GM23338 (cell line): ENCODE measurements at regions not wholly inside any gene's neighbourhood (a gene's known extent, or its start where the extent isn't known, plus 50 kb on each side); places are given as distances from the start of the nearest gene placed in this dataset.
"Not testable (repeated sequence)": the region's sequence is repeated elsewhere in the genome, so short reads cannot be mapped to it uniquely, and the experiment has no call there.

Experiments used
- ATAC-seq: fragments of 200-7000 bp; cut with Tn5 transposase; 3 replicates; pipeline ENCODE4 v1.9.1; 2020
- DNase-seq: peaks from one replicate; pipeline ENCODE4 v3.0.0-alpha.2; 2015; ENCODE audit warnings: low spot score
- H2AFZ ChIP-seq: fragments of 200-600 bp; sonication (generic); 2 replicates; pipeline ENCODE4 v1.8.0; 2016; ENCODE audit warnings: antibody characterized with exemption, mild to moderate bottlenecking, moderate library complexity
- H3F3A ChIP-seq: fragments of 200-600 bp; sonication (generic); replicated peaks from 2 replicates; pipeline ENCODE4 v1.8.0; 2017; ENCODE audit warnings: antibody characterized with exemption, mixed run types, low read depth
- H3K27ac ChIP-seq: fragments of 200-600 bp; sonication (generic); 2 replicates; pipeline ENCODE4 v1.6.1; 2016; ENCODE audit warnings: low read depth
- H3K27me3 ChIP-seq: fragments of 200-600 bp; sonication (generic); 2 replicates; pipeline ENCODE4 v1.8.0; 2016; ENCODE audit warnings: mild to moderate bottlenecking, mixed run types, moderate library complexity; ENCODE audit not compliant: insufficient read depth
- H3K36me3 ChIP-seq: fragments of 200-600 bp; sonication (generic); 2 replicates; pipeline ENCODE4 v1.8.0; 2016; ENCODE audit warnings: mild to moderate bottlenecking; ENCODE audit not compliant: insufficient read depth
- H3K4me1 ChIP-seq: fragments of 200-600 bp; sonication (generic); 2 replicates; pipeline ENCODE4 v1.8.0; 2016; ENCODE audit warnings: mild to moderate bottlenecking, moderate library complexity; ENCODE audit not compliant: insufficient read depth
- H3K4me2 ChIP-seq: fragments of 200-600 bp; sonication (generic); 2 replicates; pipeline ENCODE4 v1.7.1; 2017; ENCODE audit warnings: mixed run types
- H3K4me3 ChIP-seq: fragments of 200-600 bp; sonication (generic); 2 replicates; pipeline ENCODE4 v1.6.1; 2016; ENCODE audit warnings: mixed run types
- H3K79me2 ChIP-seq: fragments of 200-600 bp; sonication (generic); replicated peaks from 2 replicates; pipeline ENCODE4 v1.8.0; 2017; ENCODE audit warnings: mild to moderate bottlenecking; ENCODE audit not compliant: insufficient read depth
- H3K9me2 ChIP-seq: fragments of 200-600 bp; sonication (generic); 2 replicates; pipeline ENCODE4 v1.8.0; 2017; ENCODE audit not compliant: insufficient read depth
- H4K20me1 ChIP-seq: fragments of 200-600 bp; sonication (generic); replicated peaks from 2 replicates; pipeline ENCODE4 v1.8.0; 2017; ENCODE audit warnings: mild to moderate bottlenecking; ENCODE audit not compliant: insufficient read depth
- H3K27ac Mint-ChIP-seq: 2 replicates; pipeline ENCODE4 v1.8.0; 2020; ENCODE audit warnings: inconsistent platforms, mild to moderate bottlenecking, moderate library complexity, mixed read lengths
- H3K27me3 Mint-ChIP-seq: 3 replicates; pipeline ENCODE4 v1.8.0; 2022; ENCODE audit warnings: low read depth, mild to moderate bottlenecking, moderate library complexity, mixed read lengths, inconsistent platforms; ENCODE audit not compliant: insufficient read depth, poor library complexity
- H3K36me3 Mint-ChIP-seq: 3 replicates; pipeline ENCODE4 v1.8.0; 2021; ENCODE audit warnings: low read depth, mild to moderate bottlenecking, inconsistent platforms, moderate library complexity, mixed read lengths
- H3K4me1 Mint-ChIP-seq: 3 replicates; pipeline ENCODE4 v1.8.0; 2020; ENCODE audit warnings: mild to moderate bottlenecking, inconsistent platforms, mixed read lengths
- H3K4me3 Mint-ChIP-seq: 3 replicates; pipeline ENCODE4 v1.8.0; 2021; ENCODE audit warnings: moderate library complexity, mild to moderate bottlenecking, inconsistent platforms, mixed read lengths
- H3K9me3 Mint-ChIP-seq: 3 replicates; pipeline ENCODE4 v1.8.0; 2020; ENCODE audit warnings: moderate library complexity, mild to moderate bottlenecking, inconsistent platforms, mixed read lengths
- CREB1 ChIP-seq: fragments of 250-450 bp; sonication (Bioruptor Pico); IDR thresholded peaks from 2 replicates; pipeline ENCODE4 v1.5.0; 2020; ENCODE audit warnings: low read depth, mild to moderate bottlenecking, moderate library complexity
- TF ChIP-seq, protein P1 (sequence below), 2 experiments: fragments of 200-600 bp in 1 of 2; sonication (generic) in 1 of 2; conservative IDR thresholded peaks; 2 replicates each; pipeline versions ENCODE4 v1.5.1 to v1.6.1; 2016 to 2017; ENCODE audit warnings: antibody characterized with exemption in 2 of 2, low read depth in 2 of 2, mild to moderate bottlenecking in 2 of 2, moderate library complexity in 1 of 2

DNA sequence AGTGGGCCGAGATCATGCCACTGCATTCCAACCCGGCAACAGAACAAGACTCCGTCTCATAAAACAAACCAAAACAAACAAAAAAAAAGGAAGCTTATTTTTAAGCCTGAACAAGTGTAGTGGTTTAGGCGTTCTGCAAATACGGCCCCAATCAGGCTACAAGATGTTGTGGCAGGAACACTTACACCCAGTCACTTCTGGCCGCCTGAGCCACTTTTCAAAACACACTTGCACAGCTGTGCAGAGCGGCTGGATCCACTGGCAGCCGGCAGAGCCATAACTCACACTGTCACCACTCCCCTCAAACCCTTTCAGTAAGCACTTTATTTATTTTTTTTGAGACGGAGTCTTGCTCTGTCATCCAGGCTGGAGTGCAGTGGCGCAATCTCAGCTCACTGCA, 81.0 kb upstream of the FRG2C start:
- H3K27me3 ChIP-seq = peaks cover 38% of the 10 kb centered on the region
- peaks cover 14% of the 10 kb centered on the region for H3K4me1 ChIP-seq
- H3K36me3 ChIP-seq, H3K27ac ChIP-seq, ATAC-seq, H4K20me1 ChIP-seq, H3K79me2 ChIP-seq, H2AFZ ChIP-seq, H3F3A ChIP-seq, H3K9me3 Mint-ChIP-seq, DNase-seq, H3K27ac Mint-ChIP-seq, H3K9me2 ChIP-seq, H3K36me3 Mint-ChIP-seq: not testable (repeated sequence)
- peak overlapping the region; percentile 27; the same call in 1 of the 2 replicates for H3K4me3 ChIP-seq
- H3K4me2 ChIP-seq = peak overlapping the region; percentile 60; the same call in 1 of the 2 replicates
- Mint-ChIP-seq H3K27me3 (peaks cover 39% of the 10 kb centered on the region), H3K4me1 (peaks cover 47% of the 10 kb centered on the region), H3K4me3 (0 out of 3 replicates have a peak overlapping the region, but pooled peaks have one; percentile 49)

DNA sequence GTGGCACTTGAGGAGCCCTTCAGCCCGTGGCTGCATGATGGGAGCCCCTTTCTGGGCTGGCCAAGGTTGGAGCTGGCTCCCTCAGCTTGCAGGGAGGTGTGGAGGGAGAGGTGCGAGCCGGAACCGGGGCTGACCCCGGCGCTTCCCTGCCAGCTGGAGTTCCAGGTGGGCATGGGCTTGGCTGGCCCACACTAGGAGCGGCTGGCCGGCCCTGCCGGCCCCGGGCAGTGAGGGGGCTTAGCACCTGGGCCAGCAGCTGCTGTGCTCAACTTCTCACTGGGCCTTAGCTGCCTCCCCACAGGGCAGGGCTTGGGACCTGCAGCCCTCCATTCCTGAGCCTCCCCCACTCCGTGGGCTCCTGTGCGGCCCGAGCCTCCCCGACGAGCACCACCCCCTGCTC, 76.4 kb upstream of the FRG2C start:
- H3K27me3 Mint-ChIP-seq = not testable (repeated sequence)

DNA sequence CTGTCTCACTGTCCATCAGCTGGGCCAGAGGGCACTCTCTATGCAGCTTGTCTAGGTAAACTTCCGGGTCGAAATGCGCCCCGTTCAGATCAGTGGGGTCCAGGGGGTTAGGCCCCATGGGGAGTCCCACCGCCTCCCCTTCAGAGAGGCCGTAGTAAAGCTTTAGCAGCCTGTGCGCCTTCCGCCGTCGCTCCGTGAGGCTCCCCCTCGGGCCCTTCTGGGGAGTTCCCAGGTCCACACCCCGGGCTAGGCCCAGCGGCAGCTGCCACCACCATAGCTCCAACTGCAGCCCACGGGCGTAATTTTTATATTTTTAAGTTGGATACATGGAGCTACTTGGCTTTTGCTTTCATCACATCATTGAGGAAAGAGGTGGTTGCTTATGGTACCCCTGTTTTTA, 73.7 kb upstream of the FRG2C start:
- H3K27me3 Mint-ChIP-seq, ATAC-seq, H3K4me3 ChIP-seq, H2AFZ ChIP-seq, H3K27ac Mint-ChIP-seq, H3K4me2 ChIP-seq, H3K4me1 ChIP-seq, H3K27ac ChIP-seq, H3K27me3 ChIP-seq, H3F3A ChIP-seq, H3K4me3 Mint-ChIP-seq, H3K79me2 ChIP-seq, H3K36me3 Mint-ChIP-seq, H4K20me1 ChIP-seq, H3K4me1 Mint-ChIP-seq, H3K9me3 Mint-ChIP-seq, H3K9me2 ChIP-seq, H3K36me3 ChIP-seq, DNase-seq: not testable (repeated sequence)

More for the DNA sequence above, 76.4 kb upstream of the FRG2C start:
- not testable (repeated sequence) for H3K27ac ChIP-seq, H3K4me1 ChIP-seq, H3K4me3 Mint-ChIP-seq, H3K27ac Mint-ChIP-seq, DNase-seq, H4K20me1 ChIP-seq, H3K27me3 ChIP-seq, H3F3A ChIP-seq, H3K9me3 Mint-ChIP-seq, ATAC-seq, H3K4me2 ChIP-seq, H3K36me3 ChIP-seq, H3K36me3 Mint-ChIP-seq, H3K79me2 ChIP-seq, H3K9me2 ChIP-seq, H3K4me3 ChIP-seq, H2AFZ ChIP-seq
- peaks cover 19% of the 10 kb centered on the region for H3K4me1 Mint-ChIP-seq

DNA sequence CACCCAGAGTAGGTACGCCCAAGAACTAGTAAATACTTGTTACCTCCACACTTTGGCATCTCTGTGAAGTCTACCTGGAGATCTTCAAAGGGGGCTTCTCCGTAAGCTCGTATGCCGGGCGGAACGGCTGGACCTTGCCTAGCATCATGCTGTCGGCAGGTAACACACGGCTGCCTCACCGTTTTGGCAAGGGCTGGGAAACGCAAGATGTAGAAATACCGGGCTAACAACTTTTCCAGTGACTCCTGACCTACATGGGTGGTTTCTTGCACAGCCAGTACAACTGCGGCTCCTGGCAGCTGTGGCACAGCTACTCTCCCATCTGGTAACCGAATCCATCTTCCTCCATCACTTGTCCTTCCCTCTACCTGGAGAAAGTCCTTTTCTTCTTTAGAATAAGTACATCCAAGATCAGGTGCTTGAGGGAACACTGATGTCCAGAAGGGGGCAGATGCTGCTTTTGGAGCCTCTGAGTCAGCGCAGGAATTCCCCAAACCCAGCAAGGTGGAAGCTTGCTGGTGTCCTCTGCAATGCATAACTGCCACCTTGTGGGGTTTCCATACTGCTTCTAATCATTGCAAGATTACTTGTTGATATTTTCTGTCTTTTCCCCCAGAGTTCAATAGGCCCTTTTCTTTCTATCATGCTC, 59.7 kb upstream of the FRG2C start:
- 0 out of 2 replicates have a peak, but pooled peaks have one; percentile 9 for TF ChIP-seq CREB1 (CRISPR knock-in tag)
- TF ChIP-seq, protein P1, sequence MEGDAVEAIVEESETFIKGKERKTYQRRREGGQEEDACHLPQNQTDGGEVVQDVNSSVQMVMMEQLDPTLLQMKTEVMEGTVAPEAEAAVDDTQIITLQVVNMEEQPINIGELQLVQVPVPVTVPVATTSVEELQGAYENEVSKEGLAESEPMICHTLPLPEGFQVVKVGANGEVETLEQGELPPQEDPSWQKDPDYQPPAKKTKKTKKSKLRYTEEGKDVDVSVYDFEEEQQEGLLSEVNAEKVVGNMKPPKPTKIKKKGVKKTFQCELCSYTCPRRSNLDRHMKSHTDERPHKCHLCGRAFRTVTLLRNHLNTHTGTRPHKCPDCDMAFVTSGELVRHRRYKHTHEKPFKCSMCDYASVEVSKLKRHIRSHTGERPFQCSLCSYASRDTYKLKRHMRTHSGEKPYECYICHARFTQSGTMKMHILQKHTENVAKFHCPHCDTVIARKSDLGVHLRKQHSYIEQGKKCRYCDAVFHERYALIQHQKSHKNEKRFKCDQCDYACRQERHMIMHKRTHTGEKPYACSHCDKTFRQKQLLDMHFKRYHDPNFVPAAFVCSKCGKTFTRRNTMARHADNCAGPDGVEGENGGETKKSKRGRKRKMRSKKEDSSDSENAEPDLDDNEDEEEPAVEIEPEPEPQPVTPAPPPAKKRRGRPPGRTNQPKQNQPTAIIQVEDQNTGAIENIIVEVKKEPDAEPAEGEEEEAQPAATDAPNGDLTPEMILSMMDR (conservative IDR thresholded peaks at IDR 0.05; ENCODE audit: low read depth in 2 of 2) = peak; percentile 71 to 87
- H3K27me3 ChIP-seq, H3K27me3 Mint-ChIP-seq, H3K36me3 ChIP-seq, H2AFZ ChIP-seq, H3K79me2 ChIP-seq, H3K4me1 ChIP-seq, H3K27ac ChIP-seq, H3K27ac Mint-ChIP-seq, H3K9me2 ChIP-seq, H3F3A ChIP-seq, ATAC-seq, H4K20me1 ChIP-seq, H3K4me2 ChIP-seq, H3K4me3 Mint-ChIP-seq, H3K4me3 ChIP-seq, H3K9me3 Mint-ChIP-seq, H3K36me3 Mint-ChIP-seq, H3K4me1 Mint-ChIP-seq: not testable (repeated sequence)
- DNase-seq = peak; percentile 89

DNA sequence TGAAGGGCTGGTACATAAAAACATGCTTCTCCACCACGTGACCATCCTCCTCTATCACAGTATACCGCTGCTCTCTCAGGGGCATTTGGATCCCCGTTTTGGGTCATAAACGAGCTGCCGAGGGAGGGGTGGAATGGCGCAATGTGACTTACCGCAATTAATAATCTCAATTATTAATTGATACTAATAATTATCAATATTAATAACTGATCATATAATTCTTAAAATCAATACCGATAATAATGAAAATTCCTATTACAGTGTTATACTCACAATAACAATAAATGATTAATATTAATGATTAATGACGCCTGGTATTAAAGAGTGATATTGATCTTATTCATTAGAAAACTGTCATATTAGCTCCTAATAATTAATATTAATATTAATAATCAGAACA, 56.1 kb upstream of the FRG2C start:
- not testable (repeated sequence) for H4K20me1 ChIP-seq, H3K9me2 ChIP-seq, H3K27ac Mint-ChIP-seq, H3K4me3 Mint-ChIP-seq, H3K9me3 Mint-ChIP-seq, H3K27ac ChIP-seq, H3K4me3 ChIP-seq, H3F3A ChIP-seq, H3K79me2 ChIP-seq, DNase-seq, H3K36me3 ChIP-seq, ATAC-seq, H3K4me2 ChIP-seq, H3K27me3 Mint-ChIP-seq, H3K27me3 ChIP-seq, H3K4me1 Mint-ChIP-seq, H3K4me1 ChIP-seq, H2AFZ ChIP-seq, H3K36me3 Mint-ChIP-seq

DNA sequence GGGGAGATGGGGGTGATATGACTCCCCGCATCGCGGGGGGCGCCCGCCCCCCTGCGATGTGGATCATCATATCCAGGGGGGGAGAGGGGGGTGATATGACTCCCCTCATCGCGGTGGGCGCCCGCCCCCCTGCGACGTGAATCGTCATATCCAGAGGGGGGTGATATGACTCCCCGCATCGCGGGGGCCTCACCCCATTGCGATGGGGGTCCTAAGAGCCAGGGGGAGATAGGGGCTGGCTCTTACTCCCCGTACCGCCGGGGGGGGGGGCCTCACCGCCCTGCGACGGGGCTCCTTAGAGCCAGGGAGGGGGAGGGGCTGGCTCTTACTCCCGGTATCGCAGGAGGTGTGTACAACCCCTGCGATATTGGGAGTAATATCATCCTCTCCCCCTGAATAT, 54.5 kb upstream of the FRG2C start:
- not testable (repeated sequence) for H3K4me3 Mint-ChIP-seq, H3K9me2 ChIP-seq, H3K4me1 ChIP-seq, H3K4me2 ChIP-seq, H3K9me3 Mint-ChIP-seq, H3K79me2 ChIP-seq, H3K4me3 ChIP-seq, H3K4me1 Mint-ChIP-seq, H3K36me3 Mint-ChIP-seq, H3F3A ChIP-seq, H2AFZ ChIP-seq, H4K20me1 ChIP-seq, H3K27me3 ChIP-seq, DNase-seq, H3K27me3 Mint-ChIP-seq, H3K27ac ChIP-seq, H3K27ac Mint-ChIP-seq, H3K36me3 ChIP-seq, ATAC-seq
